Fibroblast of villous mesenchyme (primary cell): ENCODE measurements at regions not wholly inside any gene's neighbourhood (a gene's known extent, or its start where the extent isn't known, plus 50 kb on each side); places are given as distances from the start of the nearest gene placed in this dataset.

Experiments used
- DNase-seq: peaks from one replicate; pipeline ENCODE4 v3.0.0-alpha.2; 2010; ENCODE audit warnings: low read depth
- H3K4me3 ChIP-seq: 2 replicates; pipeline ENCODE4 v1.5.1; 2011; ENCODE audit warnings: low read depth, mild to moderate bottlenecking, low read length
- CTCF ChIP-seq: IDR thresholded peaks from 2 replicates; pipeline ENCODE4 v1.5.1; 2012; ENCODE audit warnings: low read depth, mild to moderate bottlenecking, low read length; ENCODE audit not compliant: insufficient read depth

GRCh38 chr6:14765721-14766390 lies 480.0 kb upstream of the JARID2 start:
- no peak for DNase-seq

GRCh38 chr6:14766391-14766994 lies 479.4 kb upstream of the JARID2 start:
- DNase-seq: peak; percentile 79
- no peak for TF ChIP-seq CTCF
- H3K4me3 ChIP-seq: no peak overlapping the region

More at GRCh38 chr6:14765721-14766390, 480.0 kb upstream of the JARID2 start:
- no peak overlapping the region for H3K4me3 ChIP-seq
- no peak for TF ChIP-seq CTCF

- no peak for TF ChIP-seq CTCF
- no peak overlapping the region for H3K4me3 ChIP-seq
These were observed 478.6 kb upstream of the JARID2 start for GRCh38 chr6:14767226-14767625.

GRCh38 chr6:14770040-14770439 lies 475.8 kb upstream of the JARID2 start:
- DNase-seq: no peak
- no peak overlapping the region for H3K4me3 ChIP-seq
- TF ChIP-seq CTCF: no peak

More at GRCh38 chr6:14767226-14767625, 478.6 kb upstream of the JARID2 start:
- peak; percentile 48 for DNase-seq

- no peak overlapping the region for H3K4me3 ChIP-seq
- peak; percentile 79 for DNase-seq
- no peak for TF ChIP-seq CTCF
These were observed 475.3 kb upstream of the JARID2 start for GRCh38 chr6:14770572-14770971.

- no peak overlapping the region for H3K4me3 ChIP-seq
- TF ChIP-seq CTCF: no peak
- peak; percentile 50 for DNase-seq
These were observed 474.9 kb upstream of the JARID2 start for GRCh38 chr6:14771016-14771415.
